MM.1S (cell line): ENCODE measurements at regions not wholly inside any gene's neighbourhood (a gene's known extent, or its start where the extent isn't known, plus 50 kb on each side); places are given as distances from the start of the nearest gene placed in this dataset.

Experiments
- CTCF ChIP-seq: fragments of 300-600 bp; sonication (generic); IDR thresholded peaks from 2 replicates; pipeline ENCODE4 v1.5.1; 2016; ENCODE audit warnings: antibody characterized with exemption, low read length, mixed read lengths
- EZH2phosphoT487 ChIP-seq: fragments of 300-600 bp; sonication (generic); IDR thresholded peaks from 2 replicates; pipeline ENCODE4 v1.6.1; 2018; ENCODE audit warnings: antibody characterized with exemption, low read length

- TF ChIP-seq CTCF: no peak
- TF ChIP-seq EZH2phosphoT487: no peak
These were observed 83.8 kb upstream of the HNF1B start for GRCh38 chr17:37828651-37829124.
